ENCODE measurements at regions not wholly inside any gene's neighbourhood (a gene's known extent, or its start where the extent isn't known, plus 50 kb on each side); places are given as distances from the start of the nearest gene placed in this dataset.

GRCh38 chr15:47661661-47662180, 55.6 kb upstream of the SEMA6D start:
- Mint-ChIP-seq H3K4me1 (peaks cover 10% of the 10 kb centered on the region), H3K27ac (no peak overlapping the region), H3K9me3 (no peaks in the 10 kb centered on the region), H3K36me3 (no peaks in the 10 kb centered on the region), H3K27me3 (ENCODE audit: low read depth) (no peaks in the 10 kb centered on the region), H3K4me3 (no peak overlapping the region)
- DNase-seq (ENCODE audit: low spot score) = no peak
- ATAC-seq = no peak
- ChIA-PET CTCF (no interaction called here), POLR2A (no interaction called here)
- TF ChIP-seq ERG (CRISPR knock-in tag; IDR thresholded peaks at IDR 0.05) = no peak
- no peak for TF ChIP-seq PREB (CRISPR knock-in tag; IDR thresholded peaks at IDR 0.05; ENCODE audit: borderline replicate concordance)
- TF ChIP-seq ZNF263 (CRISPR knock-in tag; IDR thresholded peaks at IDR 0.05; ENCODE audit: low read depth) = no peak
- no peak for TF ChIP-seq ZNF281 (CRISPR knock-in tag; IDR thresholded peaks at IDR 0.05)
- TF ChIP-seq ZNF423 (CRISPR knock-in tag; IDR thresholded peaks at IDR 0.05) = no peak
- TF ChIP-seq JUN (CRISPR knock-in tag; IDR thresholded peaks at IDR 0.05) = no peak

- H3K27ac Mint-ChIP-seq = no peak overlapping the region
- H3K27me3 Mint-ChIP-seq (ENCODE audit: low read depth) = no peaks in the 10 kb centered on the region
- ChIA-PET CTCF (no interaction called here), POLR2A (no interaction called here)
- no peak for DNase-seq (ENCODE audit: low spot score)
- TF ChIP-seq GRHL2 (CRISPR knock-in tag; IDR thresholded peaks at IDR 0.05; ENCODE audit: insufficient replicate concordance, severe bottlenecking) (no peak), KAT7 (CRISPR knock-in tag; IDR thresholded peaks at IDR 0.05; ENCODE audit: borderline replicate concordance) (no peak), ZNF232 (CRISPR knock-in tag; IDR thresholded peaks at IDR 0.05) (no peak), RELA (CRISPR knock-in tag; IDR thresholded peaks at IDR 0.05; ENCODE audit: borderline replicate concordance) (no peak), OVOL2 (CRISPR knock-in tag; IDR thresholded peaks at IDR 0.05; ENCODE audit: borderline replicate concordance) (no peak), IRF2 (CRISPR knock-in tag; IDR thresholded peaks at IDR 0.05; ENCODE audit: borderline replicate concordance, low read depth) (no peak), MLX (CRISPR knock-in tag; IDR thresholded peaks at IDR 0.05) (no peak), ELF4 (CRISPR knock-in tag; IDR thresholded peaks at IDR 0.05; ENCODE audit: low read depth) (no peak)
- H3K9me3 Mint-ChIP-seq = no peaks in the 10 kb centered on the region
- no peaks in the 10 kb centered on the region for H3K36me3 Mint-ChIP-seq
- no peak overlapping the region for H3K4me3 Mint-ChIP-seq
- H3K4me1 Mint-ChIP-seq = peaks cover 10% of the 10 kb centered on the region
- no peak for ATAC-seq
Measured at GRCh38 chr15:47663101-47663500, 54.2 kb upstream of the SEMA6D start.

Measured in WTC11 (cell line).